A673 (cell line): ENCODE measurements at regions not wholly inside any gene's neighbourhood (a gene's known extent, or its start where the extent isn't known, plus 50 kb on each side); places are given as distances from the start of the nearest gene placed in this dataset.

Experiments
- EZH2 ChIP-seq: fragments of 200-600 bp; sonication (generic); IDR thresholded peaks from 2 replicates; pipeline ENCODE4 v1.6.1; 2017; ENCODE audit warnings: borderline replicate concordance, low read depth, mild to moderate bottlenecking, mixed read lengths, antibody characterized with exemption, low read length; ENCODE audit not compliant: poor library complexity, severe bottlenecking
- TF ChIP-seq, protein P1 (sequence below): fragments of 300-800, 200-600 bp; sonication (generic); conservative IDR thresholded peaks from 2 replicates; pipeline ENCODE4 v1.5.1; 2017; ENCODE audit warnings: low read depth, mild to moderate bottlenecking, antibody characterized with exemption, low read length, moderate library complexity, mixed read lengths

DNA sequence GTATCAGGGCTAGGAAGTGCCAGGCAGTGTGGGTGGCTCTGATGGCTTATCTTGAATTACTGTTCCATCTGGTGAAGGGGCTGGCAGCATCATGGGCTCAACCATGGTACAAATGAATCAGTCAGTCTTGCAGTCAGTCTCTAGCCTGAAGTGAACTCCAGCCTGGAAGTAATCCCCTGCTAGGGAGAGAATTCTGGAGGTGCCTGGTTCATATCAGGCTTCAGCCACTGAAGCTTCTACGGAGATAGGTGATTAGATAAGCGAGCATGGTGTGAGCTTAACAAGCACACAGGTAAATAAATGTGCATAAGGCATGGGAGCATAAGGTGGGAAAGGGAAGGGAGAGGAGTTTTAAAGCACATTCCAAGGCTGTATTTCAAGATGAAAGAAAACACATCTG, 541.7 kb downstream of the MBD2 start:
- TF ChIP-seq EZH2: no peak
- TF ChIP-seq, protein P1, sequence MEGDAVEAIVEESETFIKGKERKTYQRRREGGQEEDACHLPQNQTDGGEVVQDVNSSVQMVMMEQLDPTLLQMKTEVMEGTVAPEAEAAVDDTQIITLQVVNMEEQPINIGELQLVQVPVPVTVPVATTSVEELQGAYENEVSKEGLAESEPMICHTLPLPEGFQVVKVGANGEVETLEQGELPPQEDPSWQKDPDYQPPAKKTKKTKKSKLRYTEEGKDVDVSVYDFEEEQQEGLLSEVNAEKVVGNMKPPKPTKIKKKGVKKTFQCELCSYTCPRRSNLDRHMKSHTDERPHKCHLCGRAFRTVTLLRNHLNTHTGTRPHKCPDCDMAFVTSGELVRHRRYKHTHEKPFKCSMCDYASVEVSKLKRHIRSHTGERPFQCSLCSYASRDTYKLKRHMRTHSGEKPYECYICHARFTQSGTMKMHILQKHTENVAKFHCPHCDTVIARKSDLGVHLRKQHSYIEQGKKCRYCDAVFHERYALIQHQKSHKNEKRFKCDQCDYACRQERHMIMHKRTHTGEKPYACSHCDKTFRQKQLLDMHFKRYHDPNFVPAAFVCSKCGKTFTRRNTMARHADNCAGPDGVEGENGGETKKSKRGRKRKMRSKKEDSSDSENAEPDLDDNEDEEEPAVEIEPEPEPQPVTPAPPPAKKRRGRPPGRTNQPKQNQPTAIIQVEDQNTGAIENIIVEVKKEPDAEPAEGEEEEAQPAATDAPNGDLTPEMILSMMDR: no peak
